ENCODE measurements at regions not wholly inside any gene's neighbourhood (a gene's known extent, or its start where the extent isn't known, plus 50 kb on each side); places are given as distances from the start of the nearest gene placed in this dataset.

- TF ChIP-seq CTCF (IDR thresholded peaks at IDR 0.05) (no peak), POLR2A (IDR thresholded peaks at IDR 0.05) (no peak)
Measured at GRCh38 chr2:239876948-239877289, 148.2 kb downstream of the NDUFA10 start.

Measured in testis (tissue), 2 donors.